B cell (primary cell): ENCODE measurements at regions not wholly inside any gene's neighbourhood (a gene's known extent, or its start where the extent isn't known, plus 50 kb on each side); places are given as distances from the start of the nearest gene placed in this dataset.

Source experiments
- ATAC-seq: fragments of 200-7000 bp; cut with Tn5 transposase; one replicate; pipeline ENCODE4 v1.10.0; 2021; ENCODE audit warnings: low read depth, mild to moderate bottlenecking, moderate number of reproducible peaks, moderate library complexity
- CTCF ChIA-PET: fragments of 350-600 bp; sonication (Branson Sonifier 250); formaldehyde crosslinking; loops from one replicate; lab custom pipeline; 2021; ENCODE audit warnings: antibody characterized with exemption, inconsistent platforms; lab: Charles Lee
- POLR2A ChIA-PET: fragments of 350-600 bp; sonication (Branson Sonifier 250); formaldehyde crosslinking; loops from one replicate; lab custom pipeline; 2021; ENCODE audit warnings: antibody characterized with exemption; lab: Charles Lee
- DNase-seq: peaks from one replicate; pipeline ENCODE4 v3.0.0; 2013
- H2AFZ ChIP-seq: 2 replicates; pipeline ENCODE4 v1.6.1; 2012; ENCODE audit warnings: mild to moderate bottlenecking, low read depth, low read length; ENCODE audit not compliant: insufficient read depth, poor library complexity, severe bottlenecking
- H3K27ac ChIP-seq, 2 donors: 1 replicate in 1 of 2; 2 replicates in 1 of 2; pipeline ENCODE4 v1.5.1; 2012 to 2013; ENCODE audit warnings: low read length in 2 of 2, mild to moderate bottlenecking in 2 of 2, moderate library complexity in 1 of 2
- H3K27me3 ChIP-seq, 4 experiments: fragments of 200-600 bp in 1 of 4; sonication (generic) in 1 of 4; replicated peaks in 1 of 4; 1 replicate in 2 of 4; 2 replicates in 2 of 4; pipeline versions ENCODE4 v1.6.1 to v1.7.0; 2013 to 2016; ENCODE audit warnings: low read length in 3 of 4, mild to moderate bottlenecking in 2 of 4, mixed read lengths in 1 of 4, moderate library complexity in 1 of 4; ENCODE audit not compliant: insufficient read depth in 4 of 4, control insufficient read depth in 3 of 4; ENCODE audit errors: control extremely low read depth in 1 of 4
- H3K36me3 ChIP-seq, 2 experiments: replicated peaks in 1 of 2; 1 replicate in 1 of 2; 2 replicates in 1 of 2; pipeline versions ENCODE4 v1.6.1 to v1.7.1; 2013; ENCODE audit warnings: low read length in 1 of 2; ENCODE audit not compliant: insufficient read depth in 2 of 2, control insufficient read depth in 1 of 2; ENCODE audit errors: control extremely low read depth in 1 of 2, extremely low read depth in 1 of 2
- H3K4me1 ChIP-seq, 2 donors: fragments of 200-600 bp in 1 of 2; sonication (generic) in 1 of 2; 1 replicate in 1 of 2; 2 replicates in 1 of 2; pipeline versions ENCODE4 v1.5.1 to v1.6.1; 2013 to 2017; ENCODE audit warnings: low read length in 2 of 2; ENCODE audit not compliant: control insufficient read depth in 2 of 2, insufficient read depth in 2 of 2
- H3K4me2 ChIP-seq: replicated peaks from 2 replicates; pipeline ENCODE3; 2012; ENCODE audit warnings: mild to moderate bottlenecking, low read depth, low read length; ENCODE audit not compliant: poor library complexity, severe bottlenecking
- H3K4me3 ChIP-seq, 5 experiments: fragments of 200-600 bp in 1 of 5; sonication (generic) in 1 of 5; 1 replicate in 3 of 5; 2 replicates in 2 of 5; pipeline versions ENCODE4 v1.5.1 to v1.7.0; 2011 to 2016; ENCODE audit warnings: low read length in 4 of 5, mild to moderate bottlenecking in 4 of 5, low read depth in 2 of 5, control low read depth in 1 of 5, moderate library complexity in 1 of 5; ENCODE audit not compliant: insufficient read depth in 1 of 5; ENCODE audit errors: control extremely low read depth in 1 of 5, extremely low read depth in 1 of 5
- H3K79me2 ChIP-seq: fragments of 200-600 bp; sonication (generic); one replicate; pipeline ENCODE4 v1.6.0; 2016; ENCODE audit warnings: low read length; ENCODE audit not compliant: control insufficient read depth, insufficient read depth
- H3K9ac ChIP-seq: fragments of 200-600 bp; sonication (generic); 2 replicates; pipeline ENCODE4 v1.6.1; 2017; ENCODE audit warnings: mild to moderate bottlenecking, low read length, moderate library complexity
- H3K9me3 ChIP-seq, 3 donors: one replicate each; pipeline versions ENCODE4 v1.6.1 to v1.7.1; 2013; ENCODE audit warnings: low read length in 2 of 3; ENCODE audit not compliant: control insufficient read depth in 2 of 3, insufficient read depth in 1 of 3; ENCODE audit errors: control extremely low read depth in 1 of 3
- H4K20me1 ChIP-seq: 2 replicates; pipeline ENCODE4 v1.6.0; 2012; ENCODE audit warnings: mild to moderate bottlenecking, low read length; ENCODE audit not compliant: insufficient read depth, control insufficient read depth, poor library complexity, severe bottlenecking
- H3K27ac Mint-ChIP-seq: one replicate; pipeline ENCODE4 v1.8.0; 2021; ENCODE audit warnings: mixed read lengths
- H3K27me3 Mint-ChIP-seq: one replicate; pipeline ENCODE4 v1.8.0; 2021; ENCODE audit warnings: mixed read lengths
- H3K4me1 Mint-ChIP-seq: one replicate; pipeline ENCODE4 v1.8.0; 2021; ENCODE audit warnings: mixed read lengths
- H3K4me3 Mint-ChIP-seq: one replicate; pipeline ENCODE4 v1.8.0; 2021; ENCODE audit warnings: mixed read lengths
- H3K9me3 Mint-ChIP-seq: one replicate; pipeline ENCODE4 v1.8.0; 2022; ENCODE audit warnings: mixed read lengths; ENCODE audit not compliant: insufficient read depth
- CTCF ChIP-seq: fragments of 200-600 bp; IDR thresholded peaks from one replicate; pipeline ENCODE4 v1.8.0; 2022; ENCODE audit warnings: antibody characterized with exemption, mild to moderate bottlenecking
- EZH2 ChIP-seq: IDR thresholded peaks from 2 replicates; pipeline ENCODE4 v1.6.1; 2012; ENCODE audit warnings: borderline replicate concordance, low read depth, mild to moderate bottlenecking, moderate library complexity, low read length; ENCODE audit not compliant: insufficient read depth, poor library complexity, severe bottlenecking
- WGBS: methylation state at CpG from one replicate; pipeline ENCODE4 v1.1.5; 2013; ENCODE audit warnings: missing lambda C conversion rate; ENCODE audit not compliant: insufficient coverage; 5-methylcytosine and 5-hydroxymethylcytosine counted together
- intact Hi-C: fragments of 100-400 bp; cut with micrococcal nuclease; formaldehyde crosslinking; loops from one replicate; pipeline ENCODE4 v1.10.0; 2022

GRCh38 chrX:35456891-35457290 is 341.3 kb upstream of the MAGEB16 start:
- Histone ChIP-seq H3K27me3 (no peaks in the 10 kb centered on the region), H3K9me3 (no peaks in the 10 kb centered on the region), H3K4me3 (no peak overlapping the region), H4K20me1 (no peaks in the 10 kb centered on the region), H3K79me2 (no peaks in the 10 kb centered on the region), H3K4me2 (no peak overlapping the region), H3K27ac (no peak overlapping the region), H3K4me1 (no peaks in the 10 kb centered on the region), H3K36me3 (no peaks in the 10 kb centered on the region), H3K9ac (no peak overlapping the region), H2AFZ (no peak overlapping the region)
- Mint-ChIP-seq H3K27me3 (no peaks in the 10 kb centered on the region), H3K4me3 (no peak overlapping the region), H3K4me1 (no peaks in the 10 kb centered on the region), H3K9me3 (peaks cover 3% of the 10 kb centered on the region), H3K27ac (no peak overlapping the region)
- no CpG with 5 or more reads among the region's 1 CpG for whole genome bisulfite sequencing
- intact Hi-C loops: no loop called here
- ChIA-PET POLR2A (no interaction called here), CTCF (no interaction called here)
- DNase-seq (no peak), ATAC-seq (no peak)
- TF ChIP-seq EZH2 (no peak), CTCF (no peak)

GRCh38 chrX:35458142-35458541 is 340.0 kb upstream of the MAGEB16 start:
- no peaks in the 10 kb centered on the region for H3K36me3 ChIP-seq
- CTCF ChIA-PET: no interaction called here
- intact Hi-C loops: no loop called here
- no peak for ATAC-seq
- H3K27ac Mint-ChIP-seq: no peak overlapping the region
- no peak overlapping the region for H3K4me3 Mint-ChIP-seq
- DNase-seq: no peak
- peaks cover 3% of the 10 kb centered on the region for H3K9me3 Mint-ChIP-seq
- no peak overlapping the region for H3K4me3 ChIP-seq
- no peak overlapping the region for H3K4me2 ChIP-seq
- no peak overlapping the region for H3K9ac ChIP-seq
- no peaks in the 10 kb centered on the region for H3K27me3 Mint-ChIP-seq
- H3K27ac ChIP-seq: no peak overlapping the region
- H3K9me3 ChIP-seq: no peaks in the 10 kb centered on the region
- no peak overlapping the region for H2AFZ ChIP-seq
- H3K79me2 ChIP-seq: no peaks in the 10 kb centered on the region
- H4K20me1 ChIP-seq: no peaks in the 10 kb centered on the region
- POLR2A ChIA-PET: no interaction called here
- H3K4me1 ChIP-seq: no peaks in the 10 kb centered on the region
- H3K4me1 Mint-ChIP-seq: no peaks in the 10 kb centered on the region
- TF ChIP-seq EZH2: no peak
- no peak for TF ChIP-seq CTCF
- H3K27me3 ChIP-seq: no peaks in the 10 kb centered on the region
